Neuronal stem cell (in vitro differentiated cells): ENCODE measurements at regions not wholly inside any gene's neighbourhood (a gene's known extent, or its start where the extent isn't known, plus 50 kb on each side); places are given as distances from the start of the nearest gene placed in this dataset.

ENCODE experiments used
- DNase-seq: peaks from one replicate; pipeline ENCODE4 v3.0.0-alpha.2; 2013; ENCODE audit warnings: low spot score
- H2AFZ ChIP-seq: one replicate; pipeline ENCODE4 v1.6.1; 2013; ENCODE audit warnings: mild to moderate bottlenecking, low read length, inconsistent platforms
- H2AK5ac ChIP-seq: 2 replicates; pipeline ENCODE4 v1.6.1; 2013; ENCODE audit warnings: low read depth, mild to moderate bottlenecking, inconsistent platforms, low read length, moderate library complexity, mixed read lengths
- H2BK120ac ChIP-seq: 2 replicates; pipeline ENCODE4 v1.6.1; 2013; ENCODE audit warnings: low read depth, mild to moderate bottlenecking, inconsistent platforms, low read length, moderate library complexity, mixed read lengths
- H2BK12ac ChIP-seq: one replicate; pipeline ENCODE4 v1.6.1; 2013; ENCODE audit warnings: low read length, inconsistent platforms
- H2BK15ac ChIP-seq: 2 replicates; pipeline ENCODE4 v1.6.1; 2013; ENCODE audit warnings: mild to moderate bottlenecking, low read length, inconsistent platforms, mixed read lengths
- H2BK5ac ChIP-seq: one replicate; pipeline ENCODE4 v1.6.1; 2013; ENCODE audit warnings: inconsistent platforms, mild to moderate bottlenecking, low read length, moderate library complexity
- H3K14ac ChIP-seq: one replicate; pipeline ENCODE4 v1.6.1; 2013; ENCODE audit warnings: low read length, inconsistent platforms
- H3K18ac ChIP-seq: 2 replicates; pipeline ENCODE4 v1.6.1; 2013; ENCODE audit warnings: low read length, inconsistent platforms
- H3K23ac ChIP-seq: 2 replicates; pipeline ENCODE4 v1.6.1; 2013; ENCODE audit warnings: low read depth, mild to moderate bottlenecking, mixed read lengths, low read length, inconsistent platforms; ENCODE audit not compliant: poor library complexity
- H3K27ac ChIP-seq: replicated peaks from 3 replicates; pipeline ENCODE4 v1.5.1; 2013; ENCODE audit warnings: low read length, inconsistent platforms
- H3K27me3 ChIP-seq, 3 experiments: 2 replicates each; pipeline ENCODE4 v1.6.1; 2013; ENCODE audit warnings: low read length in 3 of 3, mild to moderate bottlenecking in 2 of 3, inconsistent platforms in 1 of 3, low read depth in 1 of 3, mixed read lengths in 1 of 3, moderate library complexity in 1 of 3; ENCODE audit not compliant: control insufficient read depth in 3 of 3, insufficient read depth in 3 of 3
- H3K36me3 ChIP-seq, 2 donors: replicated peaks in 1 of 2; 2 replicates each; pipeline ENCODE4 v1.6.1; 2013; ENCODE audit warnings: low read length in 2 of 2; ENCODE audit not compliant: control insufficient read depth in 2 of 2, insufficient read depth in 2 of 2
- H3K4ac ChIP-seq: 2 replicates; pipeline ENCODE4 v1.6.1; 2013; ENCODE audit warnings: inconsistent platforms, mild to moderate bottlenecking, low read length, moderate library complexity
- H3K4me1 ChIP-seq, 2 donors: 1 replicate in 1 of 2; 2 replicates in 1 of 2; pipeline ENCODE4 v1.6.1; 2013; ENCODE audit warnings: low read length in 2 of 2, low read depth in 1 of 2; ENCODE audit not compliant: control insufficient read depth in 2 of 2, insufficient read depth in 1 of 2
- H3K4me2 ChIP-seq: one replicate; pipeline ENCODE4 v1.6.1; 2013; ENCODE audit warnings: mild to moderate bottlenecking, low read length, inconsistent platforms; ENCODE audit not compliant: insufficient read depth, poor library complexity, severe bottlenecking
- H3K4me3 ChIP-seq, 2 donors: 2 replicates each; pipeline ENCODE4 v1.5.1; 2013; ENCODE audit warnings: low read length in 2 of 2, mild to moderate bottlenecking in 2 of 2, inconsistent platforms in 1 of 2, moderate library complexity in 1 of 2
- H3K79me1 ChIP-seq: one replicate; pipeline ENCODE4 v1.6.1; 2013; ENCODE audit warnings: low read depth, mild to moderate bottlenecking, inconsistent platforms, low read length, moderate library complexity
- H3K9ac ChIP-seq: one replicate; pipeline ENCODE4 v1.6.1; 2013; ENCODE audit warnings: mild to moderate bottlenecking, low read depth, low read length, inconsistent platforms; ENCODE audit not compliant: poor library complexity
- H3K9me3 ChIP-seq, 2 donors: replicated peaks in 1 of 2; 2 replicates each; pipeline versions ENCODE3 to v1.6.1; 2013; ENCODE audit warnings: low read length in 2 of 2, mild to moderate bottlenecking in 2 of 2, inconsistent platforms in 1 of 2, low read depth in 1 of 2, mixed read lengths in 1 of 2, moderate library complexity in 1 of 2; ENCODE audit not compliant: control insufficient read depth in 2 of 2, insufficient read depth in 1 of 2
- H4K8ac ChIP-seq: one replicate; pipeline ENCODE4 v1.6.1; 2013; ENCODE audit warnings: low read depth, mild to moderate bottlenecking, inconsistent platforms, low read length, moderate library complexity
- H4K91ac ChIP-seq: one replicate; pipeline ENCODE4 v1.6.1; 2013; ENCODE audit warnings: low read length, low read depth, mild to moderate bottlenecking, inconsistent platforms; ENCODE audit not compliant: poor library complexity
- WGBS, 2 donors: extraction: QIAGEN DNeasy Blood & Tissue Kit; methylation state at CpG; one replicate each; pipeline ENCODE4 v1.1.7; 2013; ENCODE audit warnings: missing lambda C conversion rate in 2 of 2, mixed read lengths in 1 of 2; ENCODE audit not compliant: insufficient read length in 2 of 2, insufficient replicate concordance in 1 of 2; ENCODE audit errors: extremely low coverage in 2 of 2; 5-methylcytosine and 5-hydroxymethylcytosine counted together

DNA sequence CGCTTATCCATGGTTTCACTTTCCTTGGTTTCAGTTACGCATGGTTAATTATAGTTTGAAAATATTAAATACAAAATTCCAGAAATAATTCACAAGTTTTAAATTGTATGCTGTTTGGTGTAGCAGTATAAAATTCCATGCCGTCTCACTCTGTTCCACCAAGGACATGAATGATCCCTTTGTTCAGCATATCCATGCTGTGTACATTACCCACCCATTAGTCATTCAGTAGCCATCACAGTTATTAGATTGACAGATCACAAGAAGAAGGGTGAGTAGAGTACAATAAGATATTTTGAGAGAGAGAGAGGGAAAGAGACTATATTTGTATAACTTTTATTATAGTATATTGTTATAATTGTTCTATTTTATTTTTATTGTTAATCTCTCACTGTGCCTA, 535.5 kb downstream of the SQOR start:
- WGBS, 2 donors, result no CpG with 5 or more reads among the region's 3 CpGs
- no peak overlapping the region for H2BK5ac ChIP-seq
- no peak overlapping the region for H3K4me3 ChIP-seq
- no peak overlapping the region for H3K4me2 ChIP-seq
- H4K8ac ChIP-seq, result no peak overlapping the region
- H2AK5ac ChIP-seq, result no peak overlapping the region
- H3K14ac ChIP-seq, result no peak overlapping the region
- H3K9ac ChIP-seq, result no peak overlapping the region
- no peaks in the 10 kb centered on the region for H3K79me1 ChIP-seq
- no peak overlapping the region for H2BK15ac ChIP-seq
- H3K18ac ChIP-seq, result no peak overlapping the region
- no peak overlapping the region for H2AFZ ChIP-seq
- H3K9me3 ChIP-seq, result no peaks in the 10 kb centered on the region
- H2BK12ac ChIP-seq, result no peak overlapping the region
- H3K23ac ChIP-seq, result no peak overlapping the region
- H4K91ac ChIP-seq, result no peak overlapping the region
- no peak overlapping the region for H2BK120ac ChIP-seq
- H3K27me3 ChIP-seq, result no peaks in the 10 kb centered on the region
- no peaks in the 10 kb centered on the region for H3K4me1 ChIP-seq
- H3K27ac ChIP-seq, result no peak overlapping the region
- H3K36me3 ChIP-seq, result no peaks in the 10 kb centered on the region
- no peak for DNase-seq
- no peak overlapping the region for H3K4ac ChIP-seq

DNA sequence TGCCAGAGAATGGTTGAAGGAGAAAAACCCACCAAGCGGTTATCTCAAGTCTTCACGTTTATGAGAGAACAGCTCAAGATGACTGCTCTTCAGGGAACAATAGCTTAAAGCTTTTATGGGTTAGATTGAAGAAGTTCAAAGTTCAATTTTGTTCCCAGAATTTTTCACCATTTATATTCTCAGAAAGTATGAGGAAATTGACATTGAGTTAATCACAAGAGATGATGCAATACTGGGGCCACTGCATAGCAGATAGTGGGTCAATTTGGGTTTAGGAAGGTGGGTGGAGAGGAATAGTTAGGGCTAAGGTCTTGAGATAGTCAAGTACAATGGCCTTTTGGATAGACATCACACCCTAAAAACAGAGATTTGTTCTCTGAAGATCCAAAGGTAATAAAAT, 539.3 kb downstream of the SQOR start:
- Histone ChIP-seq H3K4ac (no peak overlapping the region), H2AFZ (no peak overlapping the region), H3K14ac (no peak overlapping the region), H3K36me3 (no peaks in the 10 kb centered on the region), H2BK120ac (no peak overlapping the region), H3K4me3 (no peak overlapping the region), H2BK5ac (no peak overlapping the region), H3K4me1 (no peaks in the 10 kb centered on the region), H3K9ac (no peak overlapping the region), H2BK15ac (no peak overlapping the region), H3K4me2 (no peak overlapping the region), H4K8ac (no peak overlapping the region), H3K27ac (no peak overlapping the region), H2AK5ac (no peak overlapping the region), H3K27me3 (no peaks in the 10 kb centered on the region), H3K23ac (no peak overlapping the region), H3K18ac (no peak overlapping the region), H3K9me3 (no peaks in the 10 kb centered on the region), H4K91ac (no peak overlapping the region), H3K79me1 (no peaks in the 10 kb centered on the region), H2BK12ac (no peak overlapping the region)
- no peak for DNase-seq
- no CpG with 5 or more reads among the region's 2 CpGs for WGBS, 2 donors

DNA sequence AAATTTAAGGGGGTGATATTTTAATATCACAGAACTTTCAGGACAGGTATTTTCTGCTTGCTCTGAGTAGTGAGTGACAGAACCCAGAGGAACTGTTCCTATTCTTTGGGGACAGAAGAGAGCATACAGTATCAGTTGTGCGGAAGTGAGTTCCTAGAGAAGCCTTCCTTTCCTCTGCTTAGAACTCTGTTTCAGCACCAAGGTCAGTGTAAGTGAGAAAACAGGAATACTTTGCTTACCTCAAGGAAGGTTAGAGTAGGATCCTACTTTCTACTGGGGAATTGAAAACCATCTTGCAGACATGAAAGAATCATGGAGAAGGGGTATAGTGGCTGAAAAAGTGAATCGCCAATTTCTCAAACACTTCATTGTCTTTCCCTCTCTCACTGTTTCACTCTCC, 542.4 kb downstream of the SQOR start:
- Histone ChIP-seq H2BK5ac (no peak overlapping the region), H3K4ac (no peak overlapping the region), H4K8ac (no peak overlapping the region), H3K79me1 (no peaks in the 10 kb centered on the region), H2BK120ac (no peak overlapping the region), H3K9ac (no peak overlapping the region), H3K27ac (no peak overlapping the region), H4K91ac (no peak overlapping the region), H3K27me3 (no peaks in the 10 kb centered on the region), H3K4me3 (no peak overlapping the region), H2BK15ac (no peak overlapping the region), H2BK12ac (no peak overlapping the region), H3K4me2 (no peak overlapping the region), H2AFZ (no peak overlapping the region), H3K14ac (no peak overlapping the region), H3K18ac (no peak overlapping the region), H3K23ac (no peak overlapping the region), H3K4me1 (no peaks in the 10 kb centered on the region), H3K36me3 (no peaks in the 10 kb centered on the region), H3K9me3 (peaks cover 0 to 2% of the 10 kb centered on the region in 2 donors), H2AK5ac (no peak overlapping the region)
- WGBS, 2 donors, result no CpG with 5 or more reads among the region's 2 CpGs
- no peak for DNase-seq

DNA sequence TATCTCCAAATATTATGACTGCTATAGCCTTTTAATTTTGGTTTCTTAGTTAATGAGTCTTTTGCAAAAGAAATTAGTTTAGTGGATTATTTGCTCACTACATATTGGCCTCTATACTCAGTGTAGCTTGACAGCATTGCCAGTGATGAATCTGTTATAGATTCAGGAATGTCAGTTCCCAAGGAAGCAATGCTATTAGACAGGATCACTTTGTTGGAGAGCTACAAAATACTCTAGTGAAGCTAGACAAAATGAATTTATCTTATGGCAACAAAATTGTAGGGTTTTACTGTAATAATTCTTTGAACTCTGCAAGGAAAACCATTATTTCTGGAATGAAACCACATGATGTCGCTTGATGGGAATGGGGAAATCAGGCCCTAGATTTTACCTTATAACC, 543.3 kb downstream of the SQOR start:
- H4K8ac ChIP-seq, result no peak overlapping the region
- no peak overlapping the region for H3K4me2 ChIP-seq
- no peak overlapping the region for H3K18ac ChIP-seq
- no peak overlapping the region for H2BK5ac ChIP-seq
- H3K27me3 ChIP-seq, result no peaks in the 10 kb centered on the region
- no peak overlapping the region for H3K27ac ChIP-seq
- no peak overlapping the region for H3K9ac ChIP-seq
- no peak overlapping the region for H3K4me3 ChIP-seq
- no peak overlapping the region for H2BK12ac ChIP-seq
- H2BK15ac ChIP-seq, result no peak overlapping the region
- DNase-seq, result no peak
- no peak overlapping the region for H2BK120ac ChIP-seq
- no peaks in the 10 kb centered on the region for H3K4me1 ChIP-seq
- H3K79me1 ChIP-seq, result no peaks in the 10 kb centered on the region
- no peak overlapping the region for H2AFZ ChIP-seq
- H3K9me3 ChIP-seq, result peaks cover 0 to 4% of the 10 kb centered on the region in 2 donors
- no CpG with 5 or more reads among the region's 1 CpG for WGBS, 2 donors
- no peak overlapping the region for H3K4ac ChIP-seq
- H3K36me3 ChIP-seq, result no peaks in the 10 kb centered on the region
- H2AK5ac ChIP-seq, result no peak overlapping the region
- no peak overlapping the region for H4K91ac ChIP-seq
- no peak overlapping the region for H3K14ac ChIP-seq
- H3K23ac ChIP-seq, result no peak overlapping the region
